HG02642 (cell line): ENCODE measurements at regions not wholly inside any gene's neighbourhood (a gene's known extent, or its start where the extent isn't known, plus 50 kb on each side); places are given as distances from the start of the nearest gene placed in this dataset.
A peak's percentile ranks its signal among the peaks of the same experiment; 100 is the strongest.
"Not testable (repeated sequence)": the region's sequence is repeated elsewhere in the genome, so short reads cannot be mapped to it uniquely, and the experiment has no call there.

ENCODE experiments used
- ATAC-seq: cut with Tn5 transposase; IDR thresholded peaks from one replicate; pipeline ENCODE4 v1.9.1; 2021; ENCODE audit warnings: mild to moderate bottlenecking; ENCODE audit not compliant: unreplicated experiment, poor library complexity

DNA sequence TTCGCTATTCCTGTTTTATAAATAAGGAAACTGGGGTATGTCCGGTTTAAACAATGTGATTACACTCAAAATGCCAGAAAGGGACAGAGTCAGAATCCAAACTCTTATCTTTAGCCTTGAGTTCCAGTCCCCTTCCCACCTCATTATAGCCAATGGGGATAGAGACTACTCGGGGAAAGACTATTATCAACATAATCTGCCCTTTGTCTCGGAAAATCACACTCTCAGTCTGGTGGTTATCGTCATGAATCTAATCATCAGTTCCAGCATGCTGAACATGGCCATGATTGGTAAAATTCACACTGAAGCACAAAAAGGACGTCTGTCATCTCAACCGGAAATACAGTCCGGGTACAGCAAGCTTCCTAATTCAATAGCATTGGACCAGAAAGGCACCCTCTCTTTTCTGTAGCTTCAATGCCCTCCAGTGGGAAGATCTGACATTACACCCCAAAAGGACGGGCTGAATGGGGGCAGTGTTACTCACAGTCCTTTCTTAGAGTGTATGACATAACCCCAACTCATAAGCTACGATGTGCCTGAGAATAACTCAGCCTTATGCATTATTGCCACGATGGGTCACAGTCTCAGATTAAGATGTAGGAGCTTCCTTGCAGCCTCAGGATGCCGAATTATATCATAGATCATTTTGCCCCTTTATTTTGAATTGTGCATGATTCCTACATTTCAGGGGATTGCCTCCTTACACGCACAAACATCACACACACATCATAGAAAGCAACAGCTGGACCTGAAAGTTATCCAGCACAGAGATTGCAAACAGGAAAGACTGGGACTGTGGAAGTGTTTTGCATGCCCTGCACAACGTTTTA, 390.4 kb upstream of the LMCD1 start:
- ATAC-seq, result peak; percentile 97

DNA sequence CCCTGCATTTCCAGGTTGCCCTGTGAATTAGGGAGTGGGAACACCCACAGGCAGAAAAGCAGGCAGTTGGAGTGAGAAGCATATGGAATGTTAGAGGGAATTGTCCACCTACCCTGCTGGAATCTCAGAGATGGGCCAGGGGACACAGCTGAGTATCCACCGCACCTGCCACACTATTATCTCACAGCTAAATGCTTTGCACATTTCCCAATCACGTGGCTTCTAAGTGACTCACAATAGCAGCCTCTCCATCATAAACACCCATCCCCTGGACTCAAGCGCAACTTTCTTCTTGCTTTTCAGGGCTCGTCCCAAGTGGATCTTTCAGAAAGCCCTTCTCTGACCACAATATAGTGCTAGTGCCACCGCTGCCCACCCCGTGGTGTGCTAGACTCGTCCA, 389.0 kb upstream of the LMCD1 start:
- ATAC-seq, result no peak

DNA sequence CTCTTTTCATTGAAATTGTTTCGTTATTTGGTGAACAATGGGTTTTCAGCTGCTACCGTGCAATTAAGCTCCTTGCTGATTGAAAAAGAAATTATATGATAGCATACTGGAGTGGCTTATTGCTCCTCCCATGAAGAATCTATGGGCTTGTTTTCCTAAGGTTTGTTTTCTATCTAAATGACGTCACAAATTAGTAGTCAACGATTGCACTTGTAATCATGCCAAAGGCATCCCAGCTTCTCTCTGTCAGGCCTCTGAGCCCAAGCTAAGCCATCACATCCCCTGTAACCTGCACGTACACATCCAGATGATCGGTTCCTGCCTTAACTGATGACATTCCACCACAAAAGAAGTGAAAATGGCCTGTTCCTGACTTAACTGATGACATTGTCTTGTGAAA, 388.0 kb upstream of the LMCD1 start:
- ATAC-seq, result no peak

DNA sequence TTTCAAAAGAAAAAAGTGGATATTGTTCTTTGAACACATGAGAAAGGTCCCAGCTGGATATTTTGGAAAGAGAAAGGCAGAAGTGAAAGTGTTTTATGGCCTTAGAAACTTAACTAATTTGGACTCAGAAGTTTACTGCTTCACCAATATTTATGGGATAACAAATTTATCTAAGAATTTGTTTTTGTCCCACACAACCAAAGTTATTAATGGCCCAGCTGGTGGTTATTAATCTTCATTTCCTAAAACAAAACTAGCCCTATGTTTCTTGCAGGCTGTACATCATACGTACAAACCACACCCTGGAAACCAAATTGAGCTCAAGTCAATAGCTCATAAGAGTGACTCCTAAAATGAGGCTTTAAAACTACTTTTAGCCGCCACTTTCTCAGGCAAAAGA, 372.9 kb upstream of the LMCD1 start:
- ATAC-seq, result no peak

DNA sequence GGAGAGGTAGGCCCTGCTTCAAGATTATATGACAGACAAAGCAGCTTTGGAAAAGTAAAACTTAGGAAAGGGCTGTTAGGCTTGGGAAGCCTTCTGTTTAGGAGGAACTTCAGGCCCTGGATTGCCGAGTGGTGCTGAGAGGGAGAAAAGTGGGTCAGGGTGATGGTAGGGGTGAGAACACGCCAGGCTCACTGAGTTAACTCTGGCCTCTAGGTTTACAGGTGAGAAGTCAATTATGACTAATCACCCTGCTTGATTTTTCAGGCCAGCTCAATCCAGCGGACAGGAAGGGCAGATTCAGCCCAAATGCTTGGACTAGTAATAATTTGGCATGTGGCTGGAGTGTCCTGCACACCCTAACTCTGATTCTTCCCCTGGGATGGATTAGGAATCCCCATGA, 365.1 kb upstream of the LMCD1 start:
- no peak for ATAC-seq

DNA sequence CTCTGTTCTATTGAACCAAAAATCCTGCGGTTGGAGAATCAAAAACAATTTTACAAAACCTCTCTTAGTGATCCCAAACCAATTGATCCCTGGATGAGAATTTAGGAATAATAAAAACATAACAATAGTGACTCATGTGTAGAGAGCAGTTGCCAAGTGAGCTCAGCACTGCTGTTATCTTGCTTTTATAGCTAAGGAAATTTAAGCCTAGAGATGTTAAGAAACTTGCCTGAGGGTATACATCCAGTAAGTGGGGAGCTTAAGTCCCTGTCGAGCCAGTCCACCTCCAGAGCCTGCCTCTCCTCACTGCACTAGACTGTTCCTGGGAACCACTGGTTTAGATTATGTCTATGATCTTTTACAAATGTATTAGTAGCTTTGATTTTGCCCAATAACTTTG, 358.4 kb upstream of the LMCD1 start:
- no peak for ATAC-seq

DNA sequence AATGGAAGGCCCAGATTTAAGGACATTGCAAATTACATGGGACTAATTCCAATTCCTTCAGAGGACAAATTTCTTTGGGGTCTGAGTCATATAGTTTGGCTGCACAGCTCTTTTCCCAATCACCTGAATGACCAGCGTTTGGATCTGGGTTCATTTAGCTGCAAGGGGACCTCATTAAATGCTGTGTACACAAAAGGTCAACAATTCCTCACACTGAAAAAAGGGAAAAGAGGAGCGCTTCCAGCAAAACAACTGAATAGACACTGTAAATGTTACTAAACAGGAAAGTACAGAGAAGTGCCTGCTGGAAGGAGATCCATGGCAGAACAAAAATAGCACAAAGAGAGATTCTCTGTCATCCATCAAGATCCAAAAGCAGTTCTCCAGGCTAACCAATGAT, 356.0 kb upstream of the LMCD1 start:
- ATAC-seq, result no peak

DNA sequence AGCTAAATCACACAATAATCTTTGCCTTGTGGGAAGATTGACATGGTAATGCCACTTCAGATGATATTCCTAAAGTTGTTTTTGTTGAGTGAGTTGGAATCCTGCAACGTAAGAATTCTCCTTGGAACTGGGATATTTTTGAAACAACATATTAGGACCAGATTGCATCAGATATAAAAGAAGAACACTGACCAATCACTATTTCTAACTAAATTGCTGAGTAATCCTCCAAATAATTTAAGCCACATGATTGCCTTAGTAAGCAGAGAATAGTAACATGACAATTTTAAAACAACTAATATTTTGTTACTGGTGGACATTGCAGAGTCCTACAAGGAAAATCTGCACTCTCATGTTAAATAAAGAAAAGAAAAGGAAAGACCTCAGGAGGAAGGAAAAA, 353.9 kb upstream of the LMCD1 start:
- ATAC-seq, result no peak

DNA sequence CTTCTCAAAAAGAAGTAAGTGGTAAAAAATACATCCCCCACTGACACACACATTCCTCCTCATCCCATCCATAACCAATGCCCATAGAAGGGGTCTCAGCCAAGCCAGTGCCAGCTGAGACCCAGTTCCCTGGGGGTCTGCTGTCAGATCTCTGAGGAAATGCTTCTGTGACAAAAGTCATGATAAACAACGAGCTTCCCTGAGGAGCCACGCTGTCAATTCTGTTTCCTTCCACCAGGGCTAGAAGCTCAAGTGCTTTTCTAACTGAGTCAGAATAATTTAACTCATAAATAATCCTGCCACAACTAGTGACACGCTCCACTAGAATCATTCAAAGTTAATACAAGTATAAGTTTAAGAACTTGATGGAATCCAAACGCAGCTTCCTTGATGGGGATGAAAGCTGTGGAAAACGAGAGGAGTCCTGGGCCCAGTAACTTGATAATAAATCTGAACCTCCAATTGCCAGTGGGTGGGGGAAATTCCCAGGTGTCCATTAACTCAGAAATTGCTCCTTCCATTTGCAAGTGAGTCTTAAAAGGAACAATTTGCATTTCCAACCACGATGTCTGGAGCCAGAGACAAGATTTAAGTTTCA, 348.7 kb upstream of the LMCD1 start:
- ATAC-seq, result no peak

DNA sequence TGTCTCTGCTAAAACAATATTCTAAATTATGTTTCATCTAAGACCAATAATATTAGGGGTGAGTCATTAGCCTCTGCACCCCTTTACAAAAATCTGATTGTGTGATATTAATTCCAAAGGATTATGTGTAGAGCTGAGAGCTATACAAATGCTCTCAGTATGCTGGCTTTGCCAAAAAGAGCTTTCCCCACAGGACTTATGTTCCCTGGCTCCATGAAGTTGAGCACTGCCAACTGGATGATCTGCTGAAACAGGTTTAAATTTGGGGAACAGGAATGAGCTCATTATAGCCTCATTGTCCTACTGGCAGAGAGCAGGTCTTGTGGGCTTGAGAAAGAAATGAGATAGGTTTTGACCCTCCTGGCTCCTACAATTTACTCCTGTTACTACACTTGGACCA, 347.8 kb upstream of the LMCD1 start:
- no peak for ATAC-seq

DNA sequence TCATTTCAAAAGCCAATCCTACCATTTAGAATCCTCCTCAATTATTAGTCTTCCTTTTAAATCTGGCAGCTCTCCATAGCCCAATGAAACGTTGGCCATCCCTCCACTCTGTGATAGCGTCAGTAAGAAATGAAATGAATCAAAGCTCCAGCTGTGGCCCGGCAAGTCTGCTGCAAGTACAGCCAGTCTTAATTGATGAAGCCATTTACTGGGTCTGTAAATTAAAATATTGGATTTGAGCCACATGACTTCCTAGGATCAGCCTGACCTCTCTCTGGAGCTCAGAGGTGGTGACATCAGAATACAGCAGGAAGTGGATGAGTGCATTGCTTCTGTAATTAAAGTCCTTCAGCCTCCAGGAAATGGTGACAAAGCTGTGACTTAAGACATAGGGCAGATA, 347.0 kb upstream of the LMCD1 start:
- no peak for ATAC-seq

DNA sequence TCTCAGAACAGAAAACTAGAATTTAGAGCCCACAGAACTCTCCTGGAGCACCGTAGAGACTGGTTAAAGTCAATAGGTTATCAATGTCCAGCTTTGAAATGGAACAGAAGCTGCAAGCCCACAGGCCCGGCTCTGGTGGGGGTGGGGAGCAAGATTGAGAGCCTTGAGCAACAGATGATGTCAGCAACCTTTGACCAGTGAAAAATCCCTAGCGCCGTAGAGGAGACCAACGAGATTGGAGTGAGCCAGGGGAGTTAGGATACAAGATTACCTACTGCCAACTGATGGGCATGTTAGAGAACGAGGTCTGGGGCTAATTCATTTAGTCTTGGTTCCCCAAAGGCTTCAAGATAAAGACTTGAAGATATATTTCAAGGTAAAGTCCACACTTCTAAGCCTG, 345.5 kb upstream of the LMCD1 start:
- no peak for ATAC-seq

DNA sequence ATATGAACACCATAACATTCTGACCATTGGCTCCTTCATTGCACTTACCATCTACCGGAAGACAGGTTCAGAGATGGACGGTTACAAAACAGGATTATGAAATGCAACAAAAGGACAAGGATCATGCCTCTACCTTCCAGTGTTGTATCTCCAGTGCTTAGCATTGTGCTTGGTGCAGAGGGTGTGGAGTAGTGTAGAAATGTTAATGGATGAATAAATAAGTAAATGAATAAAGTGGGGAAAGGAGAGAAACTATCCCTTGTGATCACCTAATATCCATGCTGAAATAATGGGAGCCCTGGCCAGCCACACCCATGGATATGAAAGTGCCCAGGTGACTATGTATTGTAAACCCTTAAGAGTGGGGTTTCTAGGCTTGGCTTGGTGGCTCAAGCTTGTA, 344.8 kb upstream of the LMCD1 start:
- no peak for ATAC-seq

DNA sequence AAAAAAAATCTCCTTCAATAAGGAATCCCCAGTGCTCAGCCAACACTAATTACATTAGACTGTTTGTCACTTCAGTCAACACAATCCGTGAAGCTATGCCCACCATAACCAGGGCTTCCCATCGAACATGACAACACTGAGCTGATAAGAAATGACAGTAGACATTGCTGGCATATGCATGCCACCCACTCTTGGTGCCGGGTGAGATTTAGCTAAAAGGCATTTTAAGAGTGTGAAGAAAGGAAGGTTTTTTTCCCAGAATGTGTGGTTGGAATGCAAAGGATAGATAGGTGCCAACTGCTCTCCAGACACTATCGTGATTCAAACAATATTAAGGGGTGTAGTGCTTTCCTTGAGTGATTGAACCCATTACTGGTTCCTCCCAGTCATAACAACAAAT, 344.0 kb upstream of the LMCD1 start:
- no peak for ATAC-seq

DNA sequence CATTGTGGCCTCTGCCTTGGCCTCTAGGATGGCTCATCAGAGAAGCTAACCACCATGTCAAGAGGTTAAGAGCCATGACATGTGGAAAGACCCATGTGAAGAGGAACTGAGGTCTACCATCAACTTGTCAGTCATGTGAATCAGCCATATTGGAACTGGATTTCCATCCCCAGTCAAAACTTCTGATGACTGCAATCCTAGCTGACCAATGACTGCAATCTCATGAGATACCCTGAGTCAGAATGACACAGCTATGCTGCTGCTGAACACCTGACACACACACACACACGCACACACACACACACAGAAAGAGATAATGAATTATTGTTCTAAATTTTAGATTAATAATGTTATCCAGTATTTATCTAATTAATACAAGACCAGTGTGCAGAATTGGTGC, 337.5 kb upstream of the LMCD1 start:
- no peak for ATAC-seq

DNA sequence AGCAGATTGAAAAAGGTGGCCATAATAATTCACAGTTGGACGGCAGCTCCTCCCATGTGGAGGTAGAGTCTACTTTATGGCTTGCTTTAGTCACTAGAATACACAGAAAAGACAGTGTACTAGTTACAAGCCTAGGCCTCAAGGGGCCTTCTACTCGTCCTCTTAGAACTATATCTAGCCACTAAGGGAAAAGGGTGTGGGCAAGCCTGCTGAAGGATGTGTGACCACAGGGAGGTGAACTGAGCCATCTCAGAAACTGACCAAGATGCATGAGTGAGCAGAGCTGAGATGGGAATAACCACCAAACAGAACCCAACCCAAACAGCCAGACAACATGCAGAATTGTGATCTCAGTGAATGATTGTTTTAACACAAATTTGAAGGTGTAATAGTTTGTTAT, 335.6 kb upstream of the LMCD1 start:
- no peak for ATAC-seq

DNA sequence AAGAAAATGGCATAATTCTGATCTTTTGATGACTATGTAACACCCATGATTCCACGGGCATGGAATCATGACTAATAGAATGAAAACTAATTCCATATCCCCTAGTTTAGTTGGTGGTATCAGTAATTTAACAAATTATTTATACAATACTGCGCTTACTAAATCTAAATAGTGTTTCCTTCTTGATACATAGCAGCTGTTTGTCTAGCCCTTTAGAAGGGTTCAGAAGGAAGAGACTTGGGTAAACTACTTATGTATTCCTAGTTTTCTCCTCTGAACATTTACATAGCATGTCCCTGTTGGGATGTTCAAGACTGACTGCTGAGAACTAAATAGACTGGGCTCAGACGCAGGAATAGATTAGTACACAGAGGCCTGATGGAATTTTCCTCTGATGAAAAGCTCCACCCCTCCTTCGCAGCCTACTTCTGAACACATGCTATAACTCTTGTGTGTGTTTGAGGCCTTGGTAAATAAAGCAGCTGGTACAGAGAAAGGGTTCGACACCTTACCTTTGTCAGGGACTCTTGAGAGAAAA, 330.6 kb upstream of the LMCD1 start:
- ATAC-seq, result no peak

DNA sequence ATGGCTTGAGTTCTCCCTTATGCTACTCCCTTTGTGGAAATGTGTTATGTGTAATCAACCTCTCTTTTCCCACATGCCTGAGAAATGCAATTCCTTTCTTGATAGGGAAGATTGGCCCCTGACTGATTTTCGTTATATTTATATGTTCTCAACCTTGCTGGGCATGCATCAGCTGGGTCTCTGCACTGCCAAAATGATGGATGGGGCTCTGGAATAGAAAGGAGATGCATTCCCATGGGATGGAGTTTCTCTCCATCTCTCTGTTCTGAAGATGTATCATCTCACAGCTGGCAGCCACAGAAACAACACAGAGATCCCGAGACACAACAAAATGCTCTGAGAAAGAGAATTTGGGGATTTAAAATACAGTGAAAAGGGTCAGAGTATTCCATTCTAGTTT, 327.7 kb upstream of the LMCD1 start:
- ATAC-seq, result no peak

DNA sequence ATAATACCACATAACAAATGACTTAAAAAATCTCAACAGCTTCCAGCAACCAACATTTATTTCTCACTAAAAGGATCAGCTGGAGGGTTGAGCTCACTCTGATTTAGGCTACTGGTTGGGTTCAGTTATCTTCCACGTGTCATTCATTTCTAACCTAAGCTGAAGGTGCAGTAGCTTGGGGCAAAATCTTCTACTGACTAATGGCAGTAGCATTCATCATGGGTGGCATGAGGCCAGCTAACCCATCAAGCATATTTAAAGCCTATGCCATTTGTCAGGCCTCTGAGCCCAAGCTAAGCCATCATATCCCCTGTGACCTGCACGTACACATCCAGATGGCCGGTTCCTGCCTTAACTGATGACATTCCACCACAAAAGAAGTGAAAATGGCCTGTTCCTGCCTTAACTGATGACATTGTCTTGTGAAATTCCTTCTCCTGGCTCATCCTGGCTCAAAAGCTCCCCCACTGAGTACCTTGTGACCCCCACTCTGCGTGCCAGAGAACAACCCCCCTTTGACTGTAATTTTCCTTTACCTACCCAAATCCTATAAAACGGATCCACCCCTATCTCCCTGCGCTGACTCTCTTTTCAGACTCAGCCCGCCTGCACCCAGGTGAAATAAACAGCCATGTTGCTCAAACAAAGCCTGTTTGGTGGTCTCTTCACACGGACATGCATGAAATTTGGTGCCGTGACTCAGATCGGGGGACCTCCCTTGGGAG, 324.7 kb upstream of the LMCD1 start:
- ATAC-seq, result not testable (repeated sequence)

DNA sequence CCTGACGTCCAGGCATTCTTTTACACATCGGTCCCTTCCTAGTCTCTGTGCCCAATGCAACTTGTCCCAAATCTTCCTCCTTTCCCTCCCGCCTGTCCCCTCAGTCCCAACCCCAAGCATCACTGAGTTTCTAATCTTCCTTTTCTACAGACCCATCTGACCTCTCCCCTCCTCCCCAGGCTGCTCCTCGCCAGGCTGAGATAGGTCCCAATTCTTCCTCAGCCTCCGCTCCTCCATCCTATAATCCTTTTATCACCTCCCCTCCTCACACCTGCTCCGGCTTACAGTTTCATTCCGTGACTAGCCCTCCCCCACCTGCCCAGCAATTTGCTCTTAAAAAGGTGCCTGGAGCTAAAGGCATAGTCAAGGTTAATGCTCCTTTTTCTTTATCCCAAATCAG, 323.1 kb upstream of the LMCD1 start:
- ATAC-seq, result not testable (repeated sequence)

DNA sequence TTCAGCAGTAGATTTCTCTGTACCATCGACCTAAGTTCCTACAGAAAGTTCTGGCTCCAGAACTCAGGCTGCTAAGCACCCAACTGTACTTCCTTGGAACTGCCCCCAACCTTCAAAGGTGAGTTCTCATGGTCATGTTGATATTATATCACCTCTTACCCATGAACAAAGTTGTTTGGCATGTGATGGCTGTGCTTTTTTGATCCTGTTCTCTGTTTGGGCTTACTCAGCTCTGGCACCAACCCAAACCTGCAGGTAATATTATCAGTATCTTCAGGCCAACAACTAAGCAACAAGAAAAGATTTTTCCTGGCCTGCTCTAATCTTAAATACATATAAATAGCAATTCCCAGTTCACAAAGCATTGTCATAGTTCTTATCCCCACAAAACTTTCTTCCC, 318.7 kb upstream of the LMCD1 start:
- ATAC-seq, result no peak
